GM19455 (cell line): ENCODE measurements at regions not wholly inside any gene's neighbourhood (a gene's known extent, or its start where the extent isn't known, plus 50 kb on each side); places are given as distances from the start of the nearest gene placed in this dataset.
"Not testable (repeated sequence)": the region's sequence is repeated elsewhere in the genome, so short reads cannot be mapped to it uniquely, and the experiment has no call there.

ENCODE experiments used
- ATAC-seq: cut with Tn5 transposase; IDR thresholded peaks from one replicate; pipeline ENCODE4 v1.9.1; 2021; ENCODE audit not compliant: unreplicated experiment

GRCh38 chr21:29396951-29397455, 98.3 kb downstream of the BACH1 start:
- no peak for ATAC-seq

GRCh38 chr21:29403301-29403700, 104.6 kb downstream of the BACH1 start:
- ATAC-seq: no peak

GRCh38 chr21:29403922-29404538, 105.3 kb downstream of the BACH1 start:
- ATAC-seq: no peak

GRCh38 chr21:29405503-29406122, 106.9 kb downstream of the BACH1 start:
- ATAC-seq: no peak

GRCh38 chr21:29406385-29406784, 107.7 kb downstream of the BACH1 start:
- ATAC-seq: no peak

GRCh38 chr21:29407571-29407970, 108.8 kb downstream of the BACH1 start:
- no peak for ATAC-seq

- ATAC-seq: no peak
Observed at GRCh38 chr21:29413683-29414082, 115.0 kb downstream of the BACH1 start.

- no peak for ATAC-seq
Observed at GRCh38 chr21:29416268-29416667, 117.5 kb downstream of the BACH1 start.

- ATAC-seq: peak; percentile 73
Observed at GRCh38 chr21:29418813-29419212, 120.1 kb downstream of the BACH1 start.

GRCh38 chr21:29419422-29419821, 120.7 kb downstream of the BACH1 start:
- no peak for ATAC-seq

GRCh38 chr21:29423099-29423870, 124.6 kb downstream of the BACH1 start:
- ATAC-seq: no peak

GRCh38 chr21:29424728-29425127, 126.0 kb downstream of the BACH1 start:
- no peak for ATAC-seq

- ATAC-seq: no peak
Observed at GRCh38 chr21:29429218-29429617, 130.5 kb downstream of the BACH1 start.

GRCh38 chr21:29430030-29430429, 131.3 kb downstream of the BACH1 start:
- ATAC-seq: no peak

GRCh38 chr21:29430576-29430975, 131.9 kb downstream of the BACH1 start:
- ATAC-seq: no peak

GRCh38 chr21:29431178-29431577, 132.5 kb downstream of the BACH1 start:
- no peak for ATAC-seq

GRCh38 chr21:29431680-29432079, 133.0 kb downstream of the BACH1 start:
- ATAC-seq: no peak

GRCh38 chr21:29433366-29434059, 134.8 kb downstream of the BACH1 start:
- ATAC-seq: no peak

GRCh38 chr21:29434081-29434480, 135.4 kb downstream of the BACH1 start:
- no peak for ATAC-seq

GRCh38 chr21:29434982-29435381, 136.3 kb downstream of the BACH1 start:
- ATAC-seq: not testable (repeated sequence)

GRCh38 chr21:29436143-29436542, 137.4 kb downstream of the BACH1 start:
- ATAC-seq: no peak
